ENCODE measurements at regions not wholly inside any gene's neighbourhood (a gene's known extent, or its start where the extent isn't known, plus 50 kb on each side); places are given as distances from the start of the nearest gene placed in this dataset.

DNA sequence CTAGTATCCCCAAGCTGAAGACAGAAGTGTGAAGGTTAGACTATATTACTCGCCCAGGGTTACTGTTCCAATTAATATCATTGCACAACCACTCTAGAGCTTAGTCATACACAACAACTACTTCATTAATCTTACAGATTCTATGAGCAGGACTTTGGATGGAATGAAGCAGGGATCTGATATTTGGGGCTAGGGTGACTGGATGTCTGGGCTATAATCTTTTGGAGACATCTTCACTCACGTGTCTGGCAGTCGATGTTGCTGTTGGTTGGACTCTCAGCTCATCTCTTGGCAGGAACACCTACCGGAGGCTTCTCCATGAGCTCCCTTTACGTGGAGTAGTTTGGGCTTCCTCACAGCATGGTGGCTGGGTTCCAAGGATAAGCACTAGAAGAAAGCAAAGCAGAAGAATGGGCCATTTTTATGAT is 519.2 kb upstream of the B3GALT2 start:
- TF ChIP-seq, protein P1, sequence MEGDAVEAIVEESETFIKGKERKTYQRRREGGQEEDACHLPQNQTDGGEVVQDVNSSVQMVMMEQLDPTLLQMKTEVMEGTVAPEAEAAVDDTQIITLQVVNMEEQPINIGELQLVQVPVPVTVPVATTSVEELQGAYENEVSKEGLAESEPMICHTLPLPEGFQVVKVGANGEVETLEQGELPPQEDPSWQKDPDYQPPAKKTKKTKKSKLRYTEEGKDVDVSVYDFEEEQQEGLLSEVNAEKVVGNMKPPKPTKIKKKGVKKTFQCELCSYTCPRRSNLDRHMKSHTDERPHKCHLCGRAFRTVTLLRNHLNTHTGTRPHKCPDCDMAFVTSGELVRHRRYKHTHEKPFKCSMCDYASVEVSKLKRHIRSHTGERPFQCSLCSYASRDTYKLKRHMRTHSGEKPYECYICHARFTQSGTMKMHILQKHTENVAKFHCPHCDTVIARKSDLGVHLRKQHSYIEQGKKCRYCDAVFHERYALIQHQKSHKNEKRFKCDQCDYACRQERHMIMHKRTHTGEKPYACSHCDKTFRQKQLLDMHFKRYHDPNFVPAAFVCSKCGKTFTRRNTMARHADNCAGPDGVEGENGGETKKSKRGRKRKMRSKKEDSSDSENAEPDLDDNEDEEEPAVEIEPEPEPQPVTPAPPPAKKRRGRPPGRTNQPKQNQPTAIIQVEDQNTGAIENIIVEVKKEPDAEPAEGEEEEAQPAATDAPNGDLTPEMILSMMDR (IDR thresholded peaks at IDR 0.05), result no peak
- no peak for TF ChIP-seq POLR2A (IDR thresholded peaks at IDR 0.05)

All from heart left ventricle (tissue), 13 donors.